ENCODE measurements at regions not wholly inside any gene's neighbourhood (a gene's known extent, or its start where the extent isn't known, plus 50 kb on each side); places are given as distances from the start of the nearest gene placed in this dataset.

DNA sequence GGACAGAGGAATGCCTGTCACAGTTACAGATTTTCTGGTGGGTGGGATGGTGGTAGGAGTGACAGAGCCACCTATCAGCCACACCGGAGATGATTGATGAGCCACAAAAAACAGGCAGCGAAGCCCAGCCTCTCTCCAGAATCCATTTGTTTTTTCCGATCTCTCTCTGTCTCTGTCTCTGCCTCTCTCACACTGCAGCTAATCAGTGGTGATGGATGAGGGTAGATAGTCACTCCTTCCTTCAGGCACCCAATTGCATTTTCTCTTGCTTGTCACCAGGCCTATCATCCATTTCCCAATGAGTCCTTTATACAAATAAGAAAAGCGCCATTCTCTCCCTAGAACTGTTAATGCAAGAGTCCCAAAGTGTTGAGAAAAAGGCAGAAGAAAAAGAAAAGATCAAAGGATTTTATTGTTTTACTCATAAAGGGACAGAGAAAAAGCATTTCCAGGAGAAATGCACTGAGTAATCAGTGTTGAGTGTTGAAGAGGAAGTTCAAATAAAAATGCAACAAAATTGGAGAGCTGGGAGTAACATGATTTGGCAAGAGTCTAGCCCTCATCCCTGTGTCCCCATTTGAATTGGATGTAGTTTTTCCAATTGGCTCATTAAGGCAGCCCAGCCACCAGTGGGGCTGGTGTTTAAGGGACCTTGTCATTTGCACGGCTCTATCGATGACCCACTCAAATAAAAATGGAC, 1089.3 kb downstream of the TUSC7 start:
- DNase-seq = no peak

DNA sequence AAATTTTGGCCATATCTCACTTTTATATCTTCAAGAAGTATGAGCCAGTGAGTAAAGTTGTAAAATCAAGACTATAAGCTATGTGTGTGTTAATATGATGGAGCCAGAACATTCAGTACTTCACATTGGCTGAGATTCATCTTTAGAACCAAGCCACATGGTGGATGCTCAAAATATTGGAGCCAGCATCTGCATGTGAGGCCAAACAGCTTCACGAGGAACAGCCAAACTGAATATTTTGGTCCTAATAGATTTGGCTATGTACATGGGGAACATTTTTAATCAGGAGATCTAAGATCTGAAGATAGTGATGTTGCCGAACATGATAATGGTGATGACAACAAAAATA, 1089.8 kb downstream of the TUSC7 start:
- DNase-seq = no peak

DNA sequence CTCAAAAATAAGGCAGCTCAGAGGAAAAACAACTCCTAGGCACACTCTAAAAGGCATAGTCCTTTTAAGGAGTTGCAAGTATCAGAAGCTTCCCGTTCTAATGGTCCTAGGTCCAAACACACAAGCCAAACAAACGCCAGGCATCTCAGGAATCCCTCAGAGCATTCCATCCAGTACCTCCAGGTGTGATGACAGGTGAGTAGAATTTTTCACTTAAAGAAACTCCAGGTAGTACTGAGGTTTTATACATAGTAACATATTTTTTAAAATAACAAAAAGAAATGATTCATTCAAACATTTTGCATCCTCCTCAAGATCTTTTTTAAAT, 1092.3 kb downstream of the TUSC7 start:
- DNase-seq = no peak

DNA sequence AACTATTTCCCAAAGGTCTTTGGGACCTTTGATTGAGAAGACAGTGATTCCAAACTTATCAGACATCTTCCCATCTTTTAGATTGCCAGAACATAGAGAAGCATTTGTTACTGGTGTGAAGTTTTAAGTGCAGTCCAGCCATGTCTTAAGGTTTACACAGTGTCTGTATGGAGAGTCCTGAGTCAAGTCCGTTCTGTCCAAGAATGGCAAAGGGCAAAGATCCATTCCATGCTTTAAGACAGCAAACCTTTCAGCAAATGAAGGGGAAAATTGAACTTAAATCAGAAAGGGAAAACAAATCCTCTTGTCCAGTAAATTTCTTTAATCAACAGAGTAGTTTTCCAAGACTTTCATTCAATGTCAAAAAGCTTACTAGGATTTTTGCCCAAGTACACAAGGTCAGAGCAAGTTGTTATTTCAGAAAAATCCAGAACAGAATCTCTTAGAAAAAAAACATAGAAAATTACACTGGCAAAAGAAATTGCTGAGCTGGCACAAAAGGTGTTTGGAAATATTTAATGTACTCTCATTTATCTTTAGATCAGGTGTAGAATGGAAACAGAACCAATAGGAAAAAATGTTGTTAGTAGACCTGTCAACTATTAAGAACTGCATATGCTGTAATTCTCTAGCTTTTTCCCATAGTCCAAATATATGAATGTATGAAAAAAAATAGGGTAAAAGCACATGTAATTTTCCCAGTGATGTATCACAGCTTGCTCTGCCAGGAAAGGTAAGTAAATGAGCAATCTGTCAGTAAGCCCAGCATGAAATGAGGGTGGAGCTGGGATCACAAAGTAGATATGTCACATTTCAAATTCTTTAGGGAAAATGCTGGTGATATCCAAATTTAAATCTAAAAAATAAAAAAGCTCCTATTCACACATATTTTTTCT, 1099.9 kb downstream of the TUSC7 start:
- DNase-seq = no peak

DNA sequence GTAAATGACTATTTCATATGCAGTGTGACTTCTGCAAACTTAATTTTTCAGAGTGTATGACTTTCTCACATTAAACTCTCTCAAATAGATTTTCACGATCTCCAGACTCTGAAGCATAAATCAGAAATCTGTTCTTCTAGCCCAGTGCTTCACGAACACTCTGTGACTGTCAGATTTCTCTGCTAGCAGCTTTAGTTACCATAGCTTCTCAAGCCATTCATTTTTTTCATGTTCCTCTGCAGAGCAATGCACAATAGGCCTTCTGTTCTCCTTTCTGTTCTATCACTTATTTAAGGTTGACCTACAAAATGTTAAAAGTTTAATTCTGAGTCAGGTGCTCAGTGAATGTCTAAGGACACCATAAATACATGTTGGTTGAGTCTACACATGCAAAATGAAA, 1102.2 kb downstream of the TUSC7 start:
- no peak for DNase-seq

DNA sequence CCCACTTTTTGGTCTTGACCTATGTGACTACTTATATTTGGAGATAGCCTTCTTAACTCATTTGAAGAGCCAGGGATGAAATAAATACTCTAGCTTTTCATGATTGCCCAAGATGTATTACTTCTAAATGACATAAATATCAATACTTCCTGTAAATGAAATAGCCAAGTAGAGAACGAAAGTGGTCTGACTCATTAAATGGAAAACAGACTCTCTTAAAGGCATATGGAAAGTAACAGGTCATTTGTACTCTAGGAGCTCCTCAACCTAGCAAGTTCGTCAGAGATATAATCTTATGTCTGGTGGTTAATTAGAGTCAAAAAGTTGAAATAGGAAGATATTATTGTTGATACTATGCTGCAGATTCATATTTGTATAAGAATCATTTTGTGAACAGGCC, 1105.4 kb downstream of the TUSC7 start:
- DNase-seq = no peak

DNA sequence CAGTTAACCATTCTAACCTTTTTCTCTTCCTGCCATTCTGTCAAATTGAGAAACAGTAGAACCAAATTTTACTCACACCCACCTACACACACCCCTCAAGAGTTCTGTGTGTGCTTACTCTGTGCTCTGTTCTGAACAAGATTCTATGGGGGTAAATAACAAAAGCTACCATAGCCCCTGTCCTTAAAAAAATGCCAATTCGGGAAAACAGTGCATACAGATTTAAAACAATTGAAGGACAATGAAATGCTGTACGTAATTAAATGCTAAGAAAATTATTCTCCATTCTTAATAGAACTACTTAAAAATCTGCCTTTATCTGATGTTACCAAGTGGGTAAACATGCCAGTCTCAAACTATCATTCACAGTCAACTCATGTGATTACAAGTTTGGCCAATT, 1107.5 kb downstream of the TUSC7 start:
- no peak for DNase-seq

DNA sequence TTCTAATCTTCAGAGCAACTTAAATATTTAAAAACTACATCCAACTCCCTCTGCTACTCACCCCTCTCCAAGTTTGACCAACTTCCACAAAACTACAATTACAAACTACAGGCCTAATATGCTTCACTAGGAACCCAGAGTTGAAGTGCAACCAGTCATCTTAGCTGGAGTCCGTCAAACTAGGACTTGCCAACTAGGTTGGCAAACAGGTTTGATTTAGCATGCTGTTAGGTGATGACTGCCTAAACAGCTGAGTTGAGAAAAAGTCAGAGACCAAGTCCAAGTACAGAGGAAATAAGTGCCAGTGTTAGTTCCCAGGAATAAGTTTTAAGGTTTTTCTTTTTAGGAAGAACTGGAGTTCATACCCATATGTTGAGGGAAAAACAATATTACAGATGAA, 1109.0 kb downstream of the TUSC7 start:
- no peak for DNase-seq

DNA sequence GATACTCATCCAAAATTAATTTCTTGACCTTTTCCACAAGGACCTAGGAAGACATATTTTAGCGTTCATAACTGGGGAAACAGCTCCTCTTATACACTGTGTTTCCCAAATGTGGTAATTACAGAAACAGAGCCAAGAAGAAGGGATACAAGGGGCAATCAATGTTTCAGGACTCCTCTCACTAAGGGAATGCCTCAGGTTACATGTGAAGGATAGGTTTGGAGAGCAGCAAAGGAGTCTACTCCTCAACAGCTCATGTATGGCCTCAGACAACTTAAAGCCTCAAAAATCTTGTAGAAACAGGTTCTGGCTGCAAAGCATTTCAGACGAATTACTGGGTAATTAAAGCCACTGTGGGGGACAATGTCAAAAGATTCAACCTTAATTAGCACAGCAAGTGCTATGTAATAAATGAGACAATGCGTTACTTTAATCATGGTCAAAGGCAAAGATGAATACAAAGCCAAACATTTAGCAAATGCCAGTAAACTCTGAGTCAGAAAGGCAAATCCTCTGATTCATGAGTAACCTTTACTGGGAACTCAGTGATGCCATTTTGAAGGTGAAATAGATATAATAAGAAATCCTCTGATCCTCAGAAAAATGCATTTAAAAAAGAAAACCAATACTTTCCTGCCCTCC, 1111.2 kb downstream of the TUSC7 start:
- no peak for DNase-seq

DNA sequence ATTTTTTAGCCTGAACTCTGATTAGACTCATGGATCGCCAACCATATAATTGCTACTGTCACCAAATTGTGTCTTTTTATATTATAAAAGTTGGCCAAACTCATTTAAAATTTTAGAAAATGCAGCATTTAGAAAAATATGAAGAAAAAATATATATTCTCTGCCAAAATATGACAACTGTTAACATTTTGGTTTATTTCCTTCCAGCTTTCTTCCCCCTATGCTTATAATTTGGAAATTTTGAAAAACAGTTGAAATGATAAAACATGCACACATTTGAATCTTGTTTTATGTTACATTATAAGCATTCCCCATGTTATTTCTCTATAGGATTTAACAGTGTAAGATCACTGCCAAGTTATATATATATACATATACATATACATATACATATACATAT, 1112.8 kb downstream of the TUSC7 start:
- no peak for DNase-seq

DNA sequence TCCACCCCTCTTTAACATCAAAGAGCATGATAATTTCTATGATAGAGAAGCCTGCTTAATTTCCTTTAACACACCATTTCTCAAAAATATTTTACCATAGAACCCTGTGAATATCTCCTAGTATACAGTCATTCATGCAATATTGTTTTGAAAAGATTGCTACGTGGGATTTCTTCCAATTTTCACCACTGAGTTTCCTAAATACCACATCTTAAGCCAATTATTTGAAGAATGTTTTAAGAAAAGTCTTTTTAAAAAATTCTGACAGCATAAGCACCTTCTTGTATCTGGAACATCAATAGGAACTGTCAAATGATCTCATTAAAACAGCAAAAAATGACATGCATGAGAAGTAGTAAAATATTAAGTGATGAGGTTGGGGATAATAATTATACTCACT, 1126.7 kb downstream of the TUSC7 start:
- DNase-seq = no peak

DNA sequence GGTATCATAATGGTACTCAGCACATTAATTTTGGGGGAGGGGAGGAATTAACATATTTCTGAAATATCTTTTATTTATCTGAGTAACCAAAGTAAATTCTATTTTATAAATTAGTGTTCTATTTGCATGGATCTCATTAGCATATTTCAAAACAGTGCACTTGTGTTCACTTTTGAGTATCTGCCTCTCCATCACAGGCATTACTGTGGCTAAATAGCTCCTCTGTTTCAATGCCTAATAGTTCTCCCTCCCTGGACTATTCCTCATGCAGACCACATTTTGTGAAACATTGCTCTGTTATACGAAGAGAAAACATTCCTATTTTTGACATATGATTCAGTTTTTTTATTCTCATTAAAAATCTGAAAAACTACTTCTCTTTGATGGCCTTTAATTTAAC, 1127.8 kb downstream of the TUSC7 start:
- DNase-seq = no peak

DNA sequence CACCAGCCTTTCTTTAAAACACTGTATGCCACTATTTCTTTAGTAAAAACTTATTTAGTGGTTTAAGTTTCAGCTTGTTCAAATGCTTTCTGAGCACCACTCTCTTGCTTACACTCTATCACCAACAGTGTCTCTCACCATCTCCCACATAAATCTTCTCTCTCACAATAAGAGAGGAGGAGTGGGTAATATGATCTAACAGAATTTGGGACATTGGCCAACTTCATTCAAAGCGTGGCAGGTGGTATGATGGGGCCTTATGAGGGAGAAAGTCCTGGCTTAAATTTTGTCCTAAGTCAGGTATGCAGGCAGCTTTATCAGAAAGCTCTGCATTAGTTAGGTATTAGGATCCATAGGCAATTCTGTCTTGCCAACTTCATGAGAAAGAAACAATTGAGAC, 1132.5 kb downstream of the TUSC7 start:
- DNase-seq = no peak

DNA sequence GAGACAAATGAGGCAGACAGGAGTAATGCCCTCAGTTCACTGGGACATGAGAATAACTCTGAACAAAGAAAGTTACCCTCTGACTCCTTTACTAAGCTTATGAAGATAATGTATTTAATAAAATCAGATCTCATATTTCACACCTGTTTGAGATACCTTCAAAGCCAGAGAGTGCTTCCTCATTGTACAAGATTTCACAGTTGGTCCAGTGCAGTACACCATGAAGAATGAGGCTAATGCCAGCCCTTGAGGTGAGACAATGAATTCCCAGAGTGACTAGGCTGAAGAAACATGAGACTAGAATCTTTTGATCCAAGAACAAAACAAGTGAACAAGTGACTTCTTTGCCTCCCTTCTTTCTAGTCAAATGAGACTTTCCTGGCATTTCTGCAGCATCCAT, 1133.8 kb downstream of the TUSC7 start:
- no peak for DNase-seq

DNA sequence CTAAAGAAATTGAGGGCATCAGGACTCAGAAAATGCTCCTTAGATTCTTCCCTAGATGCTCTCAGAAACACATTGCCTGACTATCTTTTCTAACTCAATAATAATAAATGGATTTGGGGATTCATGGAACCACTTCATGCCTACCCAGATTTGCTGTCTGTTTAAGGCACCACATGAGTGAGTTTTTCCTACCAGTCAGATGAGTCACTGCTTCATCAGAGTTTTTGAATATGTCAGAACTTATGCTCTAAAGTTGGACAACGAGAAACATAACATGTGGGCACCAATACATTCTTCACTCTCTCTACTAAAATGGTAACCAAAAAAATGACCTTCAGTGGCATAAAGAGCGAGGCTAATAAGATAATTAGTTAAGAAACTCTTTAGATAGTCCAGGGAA, 1135.1 kb downstream of the TUSC7 start:
- DNase-seq = no peak

DNA sequence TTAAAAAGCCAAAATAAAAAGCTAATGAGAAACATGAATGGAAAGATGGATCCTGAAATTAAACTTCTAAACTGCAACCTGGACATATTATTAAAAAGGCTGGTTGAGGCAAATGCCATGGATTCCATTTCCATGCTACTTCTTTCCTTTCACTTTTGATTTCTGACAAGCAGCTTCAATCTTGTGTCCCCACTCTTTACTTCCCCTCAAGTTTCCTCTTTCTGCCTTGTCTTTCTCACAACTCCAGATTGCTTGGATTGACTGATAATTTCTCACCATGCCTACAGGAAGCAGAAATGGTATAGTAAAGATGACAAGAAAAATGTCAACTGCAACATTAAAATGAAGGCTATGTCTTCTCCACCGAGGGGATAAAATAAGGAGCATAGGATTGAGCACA, 1136.7 kb downstream of the TUSC7 start:
- no peak for DNase-seq

DNA sequence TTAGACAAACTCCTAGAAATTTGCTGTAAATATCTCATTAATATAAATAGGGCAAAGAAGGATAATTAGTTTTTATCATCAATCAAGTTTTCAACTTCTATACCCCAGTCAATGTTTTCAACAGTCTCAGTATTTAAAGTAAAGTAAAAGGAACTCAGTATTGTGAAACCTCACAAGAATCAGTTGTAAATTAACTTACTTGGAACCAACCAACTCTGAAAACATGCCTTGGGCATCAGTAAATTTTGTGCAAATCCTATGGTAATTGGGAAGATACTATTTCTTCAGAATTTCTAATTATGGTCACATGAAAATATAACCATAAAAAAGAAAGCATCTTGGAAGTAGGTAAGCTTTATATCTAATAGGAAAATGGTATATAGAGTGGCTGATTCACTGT, 1139.0 kb downstream of the TUSC7 start:
- no peak for DNase-seq

DNA sequence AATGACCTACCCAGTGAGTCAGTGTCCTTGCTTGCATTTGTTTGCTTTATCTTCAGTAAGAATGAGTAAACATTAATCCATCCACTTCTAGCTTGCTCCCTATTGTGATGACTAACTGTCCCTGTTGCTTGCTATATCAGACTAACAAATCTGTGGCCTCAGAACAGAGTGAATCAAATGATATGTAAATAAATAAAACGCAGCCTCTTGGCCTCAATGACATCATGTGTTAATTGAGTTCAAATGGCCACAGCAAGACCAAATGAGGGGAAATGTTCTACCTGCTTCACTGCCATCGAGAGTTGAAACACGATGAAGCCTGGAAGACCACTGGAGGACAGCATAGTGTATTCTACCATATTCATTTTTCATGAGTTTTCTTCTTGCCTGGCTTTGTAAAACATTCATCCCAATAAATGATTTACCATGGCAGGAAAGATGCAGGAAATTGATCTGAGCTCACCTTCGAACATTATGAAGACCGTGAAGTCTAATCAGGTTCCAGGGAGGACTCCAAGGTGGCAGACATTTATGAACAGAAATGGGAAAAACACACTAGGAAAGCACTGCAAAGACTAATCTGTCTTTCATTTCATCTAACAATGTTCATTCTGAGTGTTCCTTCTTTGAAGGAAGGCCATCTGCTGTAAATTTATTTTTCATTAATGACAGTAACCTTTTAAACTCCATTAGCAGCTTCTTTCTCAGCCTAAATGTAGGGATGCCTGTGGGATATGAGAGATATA, 1144.5 kb downstream of the TUSC7 start:
- DNase-seq = no peak

DNA sequence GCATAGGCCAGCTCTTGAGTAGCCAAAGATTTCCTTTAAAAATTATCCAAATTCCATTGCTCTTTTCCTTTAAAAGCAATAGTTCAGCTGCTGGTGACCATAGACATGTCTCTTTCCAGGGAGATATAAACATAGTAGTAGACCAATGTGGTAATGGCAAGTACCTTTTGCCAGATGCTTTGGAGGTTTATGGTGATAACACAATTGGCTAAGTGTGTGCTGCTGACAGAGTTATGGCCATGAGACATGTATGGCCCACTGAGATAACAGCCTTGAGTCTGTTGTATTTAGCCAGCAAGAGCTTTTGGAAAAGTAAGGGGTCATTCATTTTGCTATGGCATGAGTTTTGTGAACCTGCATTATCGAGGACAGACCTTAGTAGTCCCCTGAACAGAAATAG, 1146.8 kb downstream of the TUSC7 start:
- DNase-seq = no peak

DNA sequence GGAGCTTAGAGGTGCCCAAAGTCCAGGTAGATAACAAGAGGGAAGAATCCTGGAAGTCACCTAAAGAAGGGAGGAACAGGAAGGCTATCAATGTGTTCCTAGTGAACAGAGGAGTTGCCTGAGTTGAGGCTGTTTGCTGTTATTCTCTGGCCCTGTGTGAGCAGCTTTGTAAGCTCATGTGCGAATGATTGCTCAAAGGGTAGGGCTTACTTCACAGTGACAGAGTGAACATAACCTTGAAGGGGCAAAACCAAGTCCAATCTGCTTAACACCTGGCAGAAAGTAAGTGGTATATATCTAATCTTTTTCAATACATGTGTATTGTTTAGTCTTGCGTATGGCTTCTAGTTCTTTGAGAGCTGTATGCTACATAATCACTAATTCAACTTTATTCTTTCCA, 1153.6 kb downstream of the TUSC7 start:
- DNase-seq = no peak

DNA sequence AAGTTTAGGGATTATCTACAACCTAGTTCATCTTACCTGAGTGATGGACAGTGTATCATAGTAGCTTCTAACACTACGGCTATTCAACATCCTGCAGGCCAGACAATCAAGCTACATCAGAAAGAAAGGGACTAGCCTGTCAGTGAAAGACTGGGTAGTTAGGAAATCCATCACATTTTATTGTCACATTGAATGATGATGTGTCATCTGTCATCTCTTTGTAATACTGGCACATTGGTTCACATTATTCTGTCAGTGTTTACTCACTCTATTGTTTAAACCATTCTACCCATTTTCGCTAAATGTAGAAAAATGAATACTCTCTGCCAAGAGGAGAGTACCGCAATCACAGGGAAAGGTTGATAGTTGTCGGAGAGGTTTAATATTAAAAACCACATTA, 1155.8 kb downstream of the TUSC7 start:
- no peak for DNase-seq

DNA sequence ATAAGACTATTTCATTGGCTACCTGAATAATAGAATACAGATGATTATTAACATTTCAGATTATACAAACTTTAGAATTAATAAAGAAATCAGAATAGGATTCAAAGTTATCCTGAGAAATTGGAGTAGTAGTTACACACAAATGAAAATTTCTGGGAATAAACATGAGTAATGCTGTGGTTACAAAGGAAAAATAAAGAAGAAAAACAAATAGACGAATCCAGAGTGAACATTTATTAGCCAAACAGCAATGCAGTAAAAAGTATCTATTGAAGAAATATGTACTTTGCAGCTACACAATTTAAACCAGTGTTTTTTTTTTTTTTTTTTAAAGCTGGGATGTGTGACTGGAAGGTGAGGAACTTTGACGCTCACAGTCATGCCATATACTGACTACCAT, 1159.2 kb downstream of the TUSC7 start:
- DNase-seq = no peak

DNA sequence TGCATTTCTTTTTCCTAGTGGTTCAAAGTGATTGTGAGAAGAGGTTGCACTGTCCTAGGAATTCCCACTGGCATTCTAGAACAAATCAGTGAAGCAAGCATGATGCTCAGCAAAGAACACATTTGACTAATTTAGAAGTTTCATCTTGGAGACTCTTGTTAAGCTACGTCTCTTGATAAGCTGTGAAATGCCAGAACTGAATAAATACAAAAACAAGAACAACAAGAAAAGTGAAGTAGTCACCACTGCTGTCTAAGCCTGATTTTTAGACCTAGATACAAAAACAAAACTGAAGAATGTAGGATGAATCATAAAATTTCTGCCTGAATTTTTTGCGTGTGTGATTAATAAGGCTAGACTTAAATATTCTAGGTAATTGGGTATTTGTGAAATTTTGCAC, 1162.4 kb downstream of the TUSC7 start:
- no peak for DNase-seq

Measured in hindlimb muscle (tissue), 1 donor.